ENCODE measurements at regions not wholly inside any gene's neighbourhood (a gene's known extent, or its start where the extent isn't known, plus 50 kb on each side); places are given as distances from the start of the nearest gene placed in this dataset.

GRCh38 chr2:167790189-167790588, 457.2 kb downstream of the STK39 start:
- no peaks in the 10 kb centered on the region for H3K9me3 ChIP-seq
- no peak overlapping the region for H3K27ac ChIP-seq
- intact Hi-C loops (cut with DNase I), result no loop called here
- no peak overlapping the region for H3K4me3 ChIP-seq
- DNase-seq, result no peak
- no peaks in the 10 kb centered on the region for H3K36me3 ChIP-seq
- 94 to 96% methylated on average over 4 of the region's 4 CpGs for WGBS, 2 donors
- no peak for TF ChIP-seq CTCF (IDR thresholded peaks at IDR 0.05)
- no peak for TF ChIP-seq POLR2AphosphoS5 (IDR thresholded peaks at IDR 0.05)
- no peak for TF ChIP-seq POLR2A (IDR thresholded peaks at IDR 0.05)
- TF ChIP-seq EP300 (IDR thresholded peaks at IDR 0.05), result no peak
- no peaks in the 10 kb centered on the region for H3K27me3 ChIP-seq
- H3K4me1 ChIP-seq, result peaks cover 0 to 9% (median 2%) of the 10 kb centered on the region in 4 donors

- DNase-seq, result no peak
- Histone ChIP-seq H3K27ac (no peak overlapping the region), H3K4me1 (peaks cover 0 to 5% (median 2%) of the 10 kb centered on the region in 4 donors), H3K9me3 (no peaks in the 10 kb centered on the region), H3K27me3 (no peaks in the 10 kb centered on the region), H3K36me3 (no peaks in the 10 kb centered on the region), H3K4me3 (no peak overlapping the region)
- 64 to 80% methylated on average over 3 of the region's 3 CpGs for WGBS, 2 donors
- TF ChIP-seq EP300 (IDR thresholded peaks at IDR 0.05) (no peak), POLR2AphosphoS5 (IDR thresholded peaks at IDR 0.05) (no peak), CTCF (IDR thresholded peaks at IDR 0.05) (no peak), POLR2A (IDR thresholded peaks at IDR 0.05) (no peak)
- intact Hi-C loops (cut with DNase I), result no loop called here
Observed at GRCh38 chr2:167787562-167787961, 459.8 kb downstream of the STK39 start.

GRCh38 chr2:167787021-167787420, 460.4 kb downstream of the STK39 start:
- Histone ChIP-seq H3K9me3 (no peaks in the 10 kb centered on the region), H3K27ac (no peak overlapping the region), H3K36me3 (no peaks in the 10 kb centered on the region), H3K27me3 (no peaks in the 10 kb centered on the region), H3K4me3 (no peak overlapping the region), H3K4me1 (peaks cover 0 to 5% (median 0%) of the 10 kb centered on the region in 4 donors)
- TF ChIP-seq POLR2AphosphoS5 (IDR thresholded peaks at IDR 0.05) (no peak), CTCF (IDR thresholded peaks at IDR 0.05) (no peak), POLR2A (IDR thresholded peaks at IDR 0.05) (no peak), EP300 (IDR thresholded peaks at IDR 0.05) (no peak)
- intact Hi-C loops (cut with DNase I), result no loop called here
- 15 to 70% methylated on average over 1 of the region's 1 CpG for WGBS, 2 donors
- DNase-seq, result no peak

GRCh38 chr2:167785606-167786216, 461.7 kb downstream of the STK39 start:
- no peak for DNase-seq

More at GRCh38 chr2:167785606-167786216, 461.7 kb downstream of the STK39 start:
- TF ChIP-seq POLR2AphosphoS5 (IDR thresholded peaks at IDR 0.05) (no peak), EP300 (IDR thresholded peaks at IDR 0.05) (no peak), POLR2A (IDR thresholded peaks at IDR 0.05) (no peak), CTCF (IDR thresholded peaks at IDR 0.05) (no peak)
- Histone ChIP-seq H3K27me3 (no peaks in the 10 kb centered on the region), H3K9me3 (no peaks in the 10 kb centered on the region), H3K27ac (no peak overlapping the region), H3K4me1 (peaks cover 0 to 5% (median 0%) of the 10 kb centered on the region in 4 donors), H3K36me3 (no peaks in the 10 kb centered on the region), H3K4me3 (no peak overlapping the region)
- intact Hi-C loops (cut with DNase I), result no loop called here
- WGBS, 2 donors, result 83 to 91% methylated on average over 6 of the region's 6 CpGs
